ENCODE measurements at regions not wholly inside any gene's neighbourhood (a gene's known extent, or its start where the extent isn't known, plus 50 kb on each side); places are given as distances from the start of the nearest gene placed in this dataset.

DNA sequence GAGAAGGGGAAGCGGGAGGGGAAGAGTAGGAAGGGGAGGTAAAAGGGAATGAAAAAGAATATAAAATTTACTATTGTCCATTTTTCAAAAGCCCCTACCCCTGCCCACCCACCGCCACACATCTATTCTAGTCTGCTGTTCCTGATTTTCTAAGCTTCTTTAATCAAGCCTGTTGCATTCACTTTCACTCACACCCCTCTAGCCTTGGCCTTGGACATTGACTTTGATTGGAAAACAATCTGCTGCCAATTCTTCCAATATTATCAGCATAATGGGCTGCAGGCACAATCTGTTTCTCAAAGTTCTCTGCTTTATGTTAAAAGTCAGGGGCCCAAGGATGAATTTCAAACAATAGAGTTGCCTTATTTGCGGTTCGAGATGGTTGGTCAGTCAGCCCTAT is 281.2 kb downstream of the SETD4 start:
- no peaks in the 10 kb centered on the region for H3K9me3 ChIP-seq (ENCODE audit: control insufficient read depth, low read length)
- no peaks in the 10 kb centered on the region for H3K4me1 ChIP-seq (ENCODE audit: control insufficient read depth, insufficient read depth, low read length)
- H3K27me3 ChIP-seq (ENCODE audit: control insufficient read depth, insufficient read depth, low read length) = no peaks in the 10 kb centered on the region
- H3K4me3 ChIP-seq (ENCODE audit: low read length) = no peak overlapping the region
- no peak overlapping the region for H3K9ac ChIP-seq (ENCODE audit: low read length)
- no peaks in the 10 kb centered on the region for H3K36me3 ChIP-seq (ENCODE audit: control insufficient read depth, insufficient read depth, low read length)

DNA sequence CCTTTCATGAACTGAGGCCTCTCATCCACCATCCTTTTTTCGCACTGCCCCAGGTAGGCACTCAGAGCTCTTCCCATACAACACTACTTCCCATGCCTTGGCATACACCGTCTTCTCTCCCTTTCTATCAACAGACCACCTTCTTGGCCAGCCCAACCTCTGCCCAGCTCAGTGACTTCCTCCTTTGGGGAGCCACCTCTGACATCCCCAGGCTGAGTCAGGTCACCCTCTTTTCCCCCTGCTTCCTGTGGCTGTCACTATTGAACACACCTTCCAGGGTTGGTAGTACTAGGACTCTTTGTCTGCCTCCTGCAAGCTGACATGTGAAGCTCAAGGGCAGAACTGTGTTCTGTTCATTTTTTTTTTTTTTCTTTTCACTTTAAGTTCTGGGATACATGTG is 283.2 kb downstream of the SETD4 start:
- no peak overlapping the region for H3K9ac ChIP-seq (ENCODE audit: low read length)
- no peaks in the 10 kb centered on the region for H3K36me3 ChIP-seq (ENCODE audit: control insufficient read depth, insufficient read depth, low read length)
- H3K27me3 ChIP-seq (ENCODE audit: control insufficient read depth, insufficient read depth, low read length) = no peaks in the 10 kb centered on the region
- H3K4me1 ChIP-seq (ENCODE audit: control insufficient read depth, insufficient read depth, low read length) = no peaks in the 10 kb centered on the region
- no peak overlapping the region for H3K4me3 ChIP-seq (ENCODE audit: low read length)
- no peaks in the 10 kb centered on the region for H3K9me3 ChIP-seq (ENCODE audit: control insufficient read depth, low read length)

DNA sequence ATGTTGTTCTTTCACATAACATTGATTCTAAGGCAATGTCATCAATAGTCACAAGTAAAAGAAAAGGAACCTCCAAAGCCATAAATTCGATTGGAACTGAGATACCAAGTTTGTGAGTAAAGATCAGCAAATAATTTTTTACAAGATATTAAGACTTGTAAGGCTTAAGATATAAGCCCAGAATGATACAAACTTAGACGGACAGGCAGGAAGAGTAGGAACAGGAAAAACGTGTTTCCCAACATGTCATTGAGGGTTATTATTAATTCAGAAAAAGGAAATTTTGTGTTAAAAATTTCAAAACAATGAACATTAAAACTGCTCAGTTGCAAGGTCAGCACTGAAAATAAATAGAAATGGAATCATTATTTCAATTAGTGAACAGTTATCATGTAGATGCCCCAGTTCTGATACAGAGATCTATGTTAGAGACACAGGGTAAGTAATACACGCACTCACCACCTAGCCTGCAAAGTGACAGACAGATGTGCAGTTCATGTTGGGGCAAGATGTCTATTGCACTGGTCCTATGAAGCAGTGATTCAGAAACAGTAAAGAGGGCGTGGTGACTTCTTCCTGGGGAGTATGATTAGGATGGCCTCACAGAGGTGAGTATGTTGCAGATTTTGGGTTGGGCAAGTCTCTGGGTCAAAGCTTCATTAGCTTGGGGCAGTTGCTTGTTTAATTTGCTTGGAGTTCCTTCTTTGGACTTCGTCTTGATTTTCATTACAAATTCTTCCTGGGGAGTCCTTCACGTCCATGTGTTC is 284.4 kb downstream of the SETD4 start:
- no peaks in the 10 kb centered on the region for H3K36me3 ChIP-seq (ENCODE audit: control insufficient read depth, insufficient read depth, low read length)
- no peak overlapping the region for H3K9ac ChIP-seq (ENCODE audit: low read length)
- no peaks in the 10 kb centered on the region for H3K9me3 ChIP-seq (ENCODE audit: control insufficient read depth, low read length)
- no peak overlapping the region for H3K4me3 ChIP-seq (ENCODE audit: low read length)
- no peaks in the 10 kb centered on the region for H3K4me1 ChIP-seq (ENCODE audit: control insufficient read depth, insufficient read depth, low read length)
- H3K27me3 ChIP-seq (ENCODE audit: control insufficient read depth, insufficient read depth, low read length) = no peaks in the 10 kb centered on the region

DNA sequence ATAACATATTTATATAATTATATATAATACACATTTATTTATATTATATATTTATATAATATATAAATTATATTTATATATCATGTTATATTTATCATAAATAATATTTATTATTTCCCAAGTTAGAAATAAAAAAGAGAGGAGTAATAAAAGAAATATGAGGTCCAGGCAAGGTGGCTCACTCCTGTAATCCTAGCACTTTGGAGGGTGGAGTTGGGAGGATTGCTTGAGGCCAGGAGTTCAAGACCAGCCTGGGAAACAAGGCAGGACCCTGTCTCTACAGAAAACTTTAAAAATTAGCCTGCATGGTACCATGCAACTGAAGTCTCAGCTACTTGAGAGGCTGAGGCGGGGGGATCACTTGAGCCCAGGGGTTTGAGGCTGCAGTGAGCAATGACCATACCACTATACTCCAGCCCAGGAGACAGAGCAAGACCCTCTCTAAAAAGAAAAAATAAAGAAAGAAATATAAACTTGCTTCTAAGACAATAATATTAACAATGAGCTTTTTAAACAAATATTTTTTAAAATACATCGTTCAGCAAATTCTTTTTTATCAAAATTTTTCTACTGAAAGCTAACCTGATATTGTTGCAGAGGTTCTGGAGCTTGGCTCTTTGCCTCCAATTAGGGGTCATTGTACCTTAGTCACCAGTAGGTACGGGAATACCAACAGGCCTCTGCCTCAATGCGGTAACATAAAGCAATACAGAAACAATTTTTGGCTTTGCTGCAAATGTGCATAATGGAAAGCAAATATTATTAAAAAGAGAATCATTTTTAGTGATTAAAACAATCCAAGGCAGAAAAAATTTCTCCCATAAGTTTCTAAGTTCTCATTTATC is 290.0 kb downstream of the SETD4 start:
- Histone ChIP-seq H3K9ac (ENCODE audit: low read length) (no peak overlapping the region), H3K9me3 (ENCODE audit: control insufficient read depth, low read length) (no peaks in the 10 kb centered on the region), H3K4me1 (ENCODE audit: control insufficient read depth, insufficient read depth, low read length) (no peaks in the 10 kb centered on the region), H3K36me3 (ENCODE audit: control insufficient read depth, insufficient read depth, low read length) (no peaks in the 10 kb centered on the region), H3K27me3 (ENCODE audit: control insufficient read depth, insufficient read depth, low read length) (no peaks in the 10 kb centered on the region), H3K4me3 (ENCODE audit: low read length) (no peak overlapping the region)

DNA sequence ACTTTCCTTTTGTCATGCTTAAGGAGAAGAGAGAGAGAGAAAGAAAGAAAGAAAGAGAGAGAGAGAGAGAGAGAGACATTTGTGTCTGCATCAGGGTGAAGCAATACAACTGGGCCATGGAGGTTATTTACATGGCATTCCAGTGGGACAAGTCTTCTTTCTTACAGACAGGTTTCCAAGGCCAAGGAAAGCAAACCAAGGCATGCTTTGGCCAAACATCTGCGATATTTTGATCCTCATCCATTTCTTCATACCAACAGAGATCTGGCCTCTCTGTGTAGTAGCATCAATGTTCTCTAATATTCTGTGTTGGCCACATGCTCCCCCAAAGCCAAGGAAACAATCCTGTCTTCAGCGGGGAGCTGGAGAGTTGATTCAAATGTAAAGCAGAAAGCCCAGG is 292.1 kb downstream of the SETD4 start:
- H3K4me3 ChIP-seq (ENCODE audit: low read length) = no peak overlapping the region
- H3K36me3 ChIP-seq (ENCODE audit: control insufficient read depth, insufficient read depth, low read length) = no peaks in the 10 kb centered on the region
- H3K4me1 ChIP-seq (ENCODE audit: control insufficient read depth, insufficient read depth, low read length) = no peaks in the 10 kb centered on the region
- H3K9me3 ChIP-seq (ENCODE audit: control insufficient read depth, low read length) = no peaks in the 10 kb centered on the region
- no peaks in the 10 kb centered on the region for H3K27me3 ChIP-seq (ENCODE audit: control insufficient read depth, insufficient read depth, low read length)
- H3K9ac ChIP-seq (ENCODE audit: low read length) = no peak overlapping the region

DNA sequence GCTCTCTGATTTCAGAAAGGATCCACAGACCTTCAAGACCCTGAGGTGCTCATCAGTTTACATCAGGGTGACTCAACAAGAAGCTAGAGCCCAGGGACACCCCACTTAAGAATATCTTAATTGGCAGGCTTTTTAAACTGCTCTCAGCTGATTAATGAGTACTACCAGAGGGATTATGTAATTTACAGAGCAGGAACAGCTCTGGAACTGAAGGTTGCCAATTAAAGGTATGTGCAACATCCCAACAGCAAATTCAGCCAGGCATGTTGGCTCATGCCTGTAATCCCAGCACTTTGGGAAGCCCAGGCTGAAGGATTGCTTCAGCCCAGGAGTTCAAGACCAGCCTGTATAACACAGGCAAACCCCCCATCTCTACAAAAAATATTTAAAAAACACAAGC is 295.7 kb downstream of the SETD4 start:
- Histone ChIP-seq H3K4me3 (ENCODE audit: low read length) (no peak overlapping the region), H3K27me3 (ENCODE audit: control insufficient read depth, insufficient read depth, low read length) (no peaks in the 10 kb centered on the region), H3K9ac (ENCODE audit: low read length) (no peak overlapping the region), H3K4me1 (ENCODE audit: control insufficient read depth, insufficient read depth, low read length) (no peaks in the 10 kb centered on the region), H3K9me3 (ENCODE audit: control insufficient read depth, low read length) (no peaks in the 10 kb centered on the region), H3K36me3 (ENCODE audit: control insufficient read depth, insufficient read depth, low read length) (no peaks in the 10 kb centered on the region)

DNA sequence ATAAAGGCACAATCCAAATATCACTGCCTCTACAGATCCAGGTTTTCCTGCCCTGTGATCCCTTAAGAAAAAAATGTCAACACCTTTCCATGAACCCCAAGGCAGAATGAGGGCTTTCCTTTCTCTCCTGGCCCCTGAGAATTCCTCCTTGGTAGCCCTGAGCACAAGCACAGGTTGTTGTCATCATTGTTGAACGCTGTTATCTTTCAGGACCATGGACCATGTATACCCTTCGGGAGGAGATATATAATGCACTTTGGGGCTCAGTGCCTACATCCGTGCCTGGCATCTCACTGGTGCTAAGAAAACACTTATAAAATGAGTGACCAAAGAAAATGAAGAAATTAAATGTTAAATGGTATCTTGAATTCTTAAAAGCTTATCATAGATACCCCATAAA is 296.2 kb downstream of the SETD4 start:
- H3K27me3 ChIP-seq (ENCODE audit: control insufficient read depth, insufficient read depth, low read length) = no peaks in the 10 kb centered on the region
- no peak overlapping the region for H3K4me3 ChIP-seq (ENCODE audit: low read length)
- no peaks in the 10 kb centered on the region for H3K36me3 ChIP-seq (ENCODE audit: control insufficient read depth, insufficient read depth, low read length)
- no peaks in the 10 kb centered on the region for H3K4me1 ChIP-seq (ENCODE audit: control insufficient read depth, insufficient read depth, low read length)
- no peaks in the 10 kb centered on the region for H3K9me3 ChIP-seq (ENCODE audit: control insufficient read depth, low read length)
- H3K9ac ChIP-seq (ENCODE audit: low read length) = no peak overlapping the region

DNA sequence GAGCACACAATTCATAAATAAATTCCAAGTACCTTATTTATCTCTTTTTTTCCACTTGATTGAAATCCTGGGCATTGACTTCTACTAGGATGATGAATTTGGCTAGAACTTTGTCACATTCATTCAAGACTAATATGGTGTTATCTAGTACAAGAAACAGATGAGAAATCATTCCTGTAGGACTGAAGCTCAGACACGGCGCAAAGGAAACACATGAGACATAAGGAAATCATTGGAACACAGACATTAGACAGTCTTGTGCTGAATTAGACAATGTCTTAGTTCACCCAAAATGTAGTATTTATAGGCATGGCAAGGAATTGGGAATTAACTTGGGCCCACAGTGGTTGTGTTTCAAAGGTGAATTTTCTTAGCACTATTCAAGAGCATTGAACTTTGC is 305.7 kb downstream of the SETD4 start:
- Histone ChIP-seq H3K9ac (ENCODE audit: low read length) (no peak overlapping the region), H3K4me3 (ENCODE audit: low read length) (no peak overlapping the region), H3K36me3 (ENCODE audit: control insufficient read depth, insufficient read depth, low read length) (no peaks in the 10 kb centered on the region), H3K4me1 (ENCODE audit: control insufficient read depth, insufficient read depth, low read length) (no peaks in the 10 kb centered on the region), H3K9me3 (ENCODE audit: control insufficient read depth, low read length) (no peaks in the 10 kb centered on the region), H3K27me3 (ENCODE audit: control insufficient read depth, insufficient read depth, low read length) (no peaks in the 10 kb centered on the region)

DNA sequence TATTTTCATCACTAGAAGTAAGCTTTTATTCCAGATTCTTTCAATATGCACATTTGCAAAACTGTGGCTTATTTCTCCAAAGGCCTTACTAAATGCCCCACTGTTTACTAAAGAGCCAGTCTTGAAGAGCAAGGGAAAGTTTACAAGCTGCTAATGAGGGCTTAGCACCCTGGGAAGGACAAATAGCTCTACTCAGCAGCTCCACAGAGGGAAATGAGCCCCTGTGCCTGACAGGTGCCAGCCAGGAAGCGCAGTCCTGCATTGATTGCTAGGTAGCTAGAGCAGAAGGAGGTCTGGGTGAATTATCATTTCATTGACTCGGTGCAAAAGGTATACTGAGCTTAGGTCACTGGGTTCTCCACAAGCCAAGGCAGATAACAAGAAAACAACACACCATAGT is 307.0 kb downstream of the SETD4 start:
- no peaks in the 10 kb centered on the region for H3K9me3 ChIP-seq (ENCODE audit: control insufficient read depth, low read length)
- no peaks in the 10 kb centered on the region for H3K27me3 ChIP-seq (ENCODE audit: control insufficient read depth, insufficient read depth, low read length)
- H3K4me3 ChIP-seq (ENCODE audit: low read length) = no peak overlapping the region
- H3K9ac ChIP-seq (ENCODE audit: low read length) = no peak overlapping the region
- H3K36me3 ChIP-seq (ENCODE audit: control insufficient read depth, insufficient read depth, low read length) = no peaks in the 10 kb centered on the region
- no peaks in the 10 kb centered on the region for H3K4me1 ChIP-seq (ENCODE audit: control insufficient read depth, insufficient read depth, low read length)

DNA sequence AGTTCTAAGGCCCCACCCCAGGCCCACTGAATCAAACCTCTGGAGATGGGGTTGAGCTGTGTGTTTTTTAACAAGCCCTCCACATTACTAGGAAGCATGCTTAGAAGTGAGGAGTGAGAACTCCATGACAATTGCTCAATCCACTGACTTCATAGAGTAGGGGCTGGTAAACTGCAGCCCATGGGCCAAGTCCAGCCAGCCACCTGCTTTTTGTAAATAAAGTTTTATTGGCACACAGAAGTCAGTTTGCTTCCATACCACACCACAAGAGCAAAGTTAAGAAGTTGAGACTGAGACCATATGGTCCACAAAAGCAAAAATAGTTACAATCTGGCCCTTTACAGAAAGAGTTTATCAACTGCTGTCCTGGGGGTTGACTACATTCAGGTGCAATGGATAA is 309.2 kb downstream of the SETD4 start:
- H3K4me1 ChIP-seq (ENCODE audit: control insufficient read depth, insufficient read depth, low read length) = no peaks in the 10 kb centered on the region
- no peak overlapping the region for H3K4me3 ChIP-seq (ENCODE audit: low read length)
- no peaks in the 10 kb centered on the region for H3K9me3 ChIP-seq (ENCODE audit: control insufficient read depth, low read length)
- H3K36me3 ChIP-seq (ENCODE audit: control insufficient read depth, insufficient read depth, low read length) = no peaks in the 10 kb centered on the region
- no peaks in the 10 kb centered on the region for H3K27me3 ChIP-seq (ENCODE audit: control insufficient read depth, insufficient read depth, low read length)
- no peak overlapping the region for H3K9ac ChIP-seq (ENCODE audit: low read length)

DNA sequence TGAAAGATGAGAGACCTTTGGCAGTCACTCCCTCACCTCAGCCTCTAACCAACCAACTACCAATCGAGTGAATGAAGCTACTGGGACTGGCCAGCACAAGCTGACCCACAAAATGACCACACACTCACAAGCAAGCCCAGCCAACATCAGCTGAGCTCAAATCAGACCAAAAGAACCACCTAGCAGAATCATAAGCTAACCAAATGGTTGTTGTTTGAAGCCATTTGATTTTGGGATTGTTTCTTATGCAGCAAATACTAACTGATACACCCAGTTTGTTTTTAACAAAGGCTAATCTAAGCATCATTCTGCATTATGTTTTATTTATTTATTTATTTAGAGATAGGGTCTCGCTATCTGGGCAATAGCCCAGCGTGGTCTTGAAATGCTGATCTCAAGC is 310.4 kb downstream of the SETD4 start:
- no peaks in the 10 kb centered on the region for H3K4me1 ChIP-seq (ENCODE audit: control insufficient read depth, insufficient read depth, low read length)
- no peak overlapping the region for H3K9ac ChIP-seq (ENCODE audit: low read length)
- H3K36me3 ChIP-seq (ENCODE audit: control insufficient read depth, insufficient read depth, low read length) = no peaks in the 10 kb centered on the region
- H3K27me3 ChIP-seq (ENCODE audit: control insufficient read depth, insufficient read depth, low read length) = no peaks in the 10 kb centered on the region
- no peak overlapping the region for H3K4me3 ChIP-seq (ENCODE audit: low read length)
- no peaks in the 10 kb centered on the region for H3K9me3 ChIP-seq (ENCODE audit: control insufficient read depth, low read length)

DNA sequence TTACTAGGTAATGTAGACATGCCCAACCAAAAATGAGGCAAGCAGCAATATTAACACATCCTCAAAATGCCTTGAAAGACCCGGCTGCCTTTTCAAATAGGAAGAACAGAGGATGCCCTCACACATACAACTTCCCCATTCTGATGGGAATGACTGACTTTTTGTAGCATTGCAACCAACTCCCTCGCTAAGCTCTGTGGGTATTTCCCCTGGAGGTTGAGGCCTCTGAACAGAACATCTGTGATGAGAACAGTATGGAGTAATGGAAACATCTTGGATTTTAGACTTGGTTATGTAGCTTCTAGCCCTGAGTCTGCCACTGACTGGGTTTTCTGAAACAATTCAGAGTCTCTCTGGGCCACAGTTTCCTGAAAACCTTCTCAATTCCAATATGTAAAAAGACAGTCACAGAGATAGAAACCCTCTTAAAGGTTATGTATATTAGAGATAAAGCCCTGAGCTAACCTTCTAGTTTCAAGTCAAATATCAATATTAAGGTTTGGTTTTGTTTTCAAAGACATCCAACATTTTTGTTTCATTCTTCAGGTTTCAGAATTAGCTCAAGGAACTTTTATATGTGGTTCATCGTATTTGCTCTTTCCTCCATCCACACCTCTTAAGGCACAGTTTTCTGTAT is 311.5 kb downstream of the SETD4 start:
- no peaks in the 10 kb centered on the region for H3K9me3 ChIP-seq (ENCODE audit: control insufficient read depth, low read length)
- H3K4me1 ChIP-seq (ENCODE audit: control insufficient read depth, insufficient read depth, low read length) = no peaks in the 10 kb centered on the region
- no peaks in the 10 kb centered on the region for H3K36me3 ChIP-seq (ENCODE audit: control insufficient read depth, insufficient read depth, low read length)
- H3K9ac ChIP-seq (ENCODE audit: low read length) = no peak overlapping the region
- H3K27me3 ChIP-seq (ENCODE audit: control insufficient read depth, insufficient read depth, low read length) = no peaks in the 10 kb centered on the region
- H3K4me3 ChIP-seq (ENCODE audit: low read length) = no peak overlapping the region
